ENCODE measurements at regions not wholly inside any gene's neighbourhood (a gene's known extent, or its start where the extent isn't known, plus 50 kb on each side); places are given as distances from the start of the nearest gene placed in this dataset.

GRCh38 chr6:119879731-119880130 lies 530.2 kb upstream of the MAN1A1 start:
- no peak for DNase-seq (ENCODE audit: low read depth)
- H3K4me3 ChIP-seq (ENCODE audit: low read depth, low read length) = no peak overlapping the region
- no peak for TF ChIP-seq CTCF (IDR thresholded peaks at IDR 0.05; ENCODE audit: insufficient read depth, low read depth, low read length)

GRCh38 chr6:119874381-119874780 lies 524.8 kb upstream of the MAN1A1 start:
- no peak for DNase-seq (ENCODE audit: low read depth)
- H3K4me3 ChIP-seq (ENCODE audit: low read depth, low read length) = no peak overlapping the region
- no peak for TF ChIP-seq CTCF (IDR thresholded peaks at IDR 0.05; ENCODE audit: insufficient read depth, low read depth, low read length)

DNA sequence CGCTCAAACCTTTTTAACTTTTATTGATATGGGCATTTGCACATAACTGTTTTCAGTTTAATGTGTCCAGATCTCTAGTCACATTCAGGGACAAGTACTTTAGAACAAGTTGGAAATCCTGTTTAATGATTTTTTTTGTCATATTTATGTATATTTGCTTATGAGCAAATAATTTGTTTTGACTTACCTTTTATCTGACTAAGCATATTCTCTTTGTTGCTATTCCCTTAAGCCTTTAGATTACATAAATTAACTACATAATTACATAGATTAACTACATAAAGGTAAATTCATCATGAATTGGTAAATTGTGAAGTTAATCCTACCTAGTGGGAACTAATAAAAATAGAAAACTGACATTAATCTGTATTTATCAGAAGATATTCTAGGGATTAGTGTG lies 523.5 kb upstream of the MAN1A1 start:
- DNase-seq (ENCODE audit: low read depth) = no peak
- H3K4me3 ChIP-seq (ENCODE audit: low read depth, low read length) = no peak overlapping the region
- no peak for TF ChIP-seq CTCF (IDR thresholded peaks at IDR 0.05; ENCODE audit: insufficient read depth, low read depth, low read length)

- no peak for DNase-seq (ENCODE audit: low read depth)
- no peak overlapping the region for H3K4me3 ChIP-seq (ENCODE audit: low read depth, low read length)
- no peak for TF ChIP-seq CTCF (IDR thresholded peaks at IDR 0.05; ENCODE audit: insufficient read depth, low read depth, low read length)
Measured at GRCh38 chr6:119871520-119871919, 522.0 kb upstream of the MAN1A1 start.

- H3K4me3 ChIP-seq (ENCODE audit: low read depth, low read length) = no peak overlapping the region
- DNase-seq (ENCODE audit: low read depth) = no peak
- TF ChIP-seq CTCF (IDR thresholded peaks at IDR 0.05; ENCODE audit: insufficient read depth, low read depth, low read length) = no peak
Measured at GRCh38 chr6:119865466-119866350, 516.1 kb upstream of the MAN1A1 start.

- H3K4me3 ChIP-seq (ENCODE audit: low read depth, low read length) = no peak overlapping the region
- no peak for TF ChIP-seq CTCF (IDR thresholded peaks at IDR 0.05; ENCODE audit: insufficient read depth, low read depth, low read length)
- no peak for DNase-seq (ENCODE audit: low read depth)
Measured at GRCh38 chr6:119862719-119863118, 513.2 kb upstream of the MAN1A1 start.

GRCh38 chr6:119858901-119859300 lies 509.3 kb upstream of the MAN1A1 start:
- no peak for TF ChIP-seq CTCF (IDR thresholded peaks at IDR 0.05; ENCODE audit: insufficient read depth, low read depth, low read length)
- H3K4me3 ChIP-seq (ENCODE audit: low read depth, low read length) = no peak overlapping the region
- no peak for DNase-seq (ENCODE audit: low read depth)
